ENCODE measurements at regions not wholly inside any gene's neighbourhood (a gene's known extent, or its start where the extent isn't known, plus 50 kb on each side); places are given as distances from the start of the nearest gene placed in this dataset.

DNA sequence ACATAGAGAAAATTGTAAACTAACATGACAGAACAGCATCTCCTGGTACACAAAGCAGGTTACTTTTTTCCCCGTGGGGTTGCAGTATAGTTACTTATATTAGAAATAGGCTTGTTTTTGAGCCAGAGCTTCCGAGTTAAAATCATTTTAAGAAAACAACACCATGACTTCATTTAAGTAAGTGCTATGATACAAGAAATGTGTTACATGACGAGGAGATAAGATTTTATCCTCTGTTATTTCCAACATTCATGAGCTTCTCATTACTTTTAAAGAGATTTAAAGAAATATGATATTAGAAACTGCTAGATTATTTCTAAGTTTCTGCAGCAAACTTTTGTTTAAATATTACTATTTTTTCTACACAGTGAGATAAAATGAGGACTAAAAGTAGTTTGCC is 968.7 kb downstream of the GATA3 start:
- TF ChIP-seq, protein P1, sequence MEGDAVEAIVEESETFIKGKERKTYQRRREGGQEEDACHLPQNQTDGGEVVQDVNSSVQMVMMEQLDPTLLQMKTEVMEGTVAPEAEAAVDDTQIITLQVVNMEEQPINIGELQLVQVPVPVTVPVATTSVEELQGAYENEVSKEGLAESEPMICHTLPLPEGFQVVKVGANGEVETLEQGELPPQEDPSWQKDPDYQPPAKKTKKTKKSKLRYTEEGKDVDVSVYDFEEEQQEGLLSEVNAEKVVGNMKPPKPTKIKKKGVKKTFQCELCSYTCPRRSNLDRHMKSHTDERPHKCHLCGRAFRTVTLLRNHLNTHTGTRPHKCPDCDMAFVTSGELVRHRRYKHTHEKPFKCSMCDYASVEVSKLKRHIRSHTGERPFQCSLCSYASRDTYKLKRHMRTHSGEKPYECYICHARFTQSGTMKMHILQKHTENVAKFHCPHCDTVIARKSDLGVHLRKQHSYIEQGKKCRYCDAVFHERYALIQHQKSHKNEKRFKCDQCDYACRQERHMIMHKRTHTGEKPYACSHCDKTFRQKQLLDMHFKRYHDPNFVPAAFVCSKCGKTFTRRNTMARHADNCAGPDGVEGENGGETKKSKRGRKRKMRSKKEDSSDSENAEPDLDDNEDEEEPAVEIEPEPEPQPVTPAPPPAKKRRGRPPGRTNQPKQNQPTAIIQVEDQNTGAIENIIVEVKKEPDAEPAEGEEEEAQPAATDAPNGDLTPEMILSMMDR (IDR thresholded peaks at IDR 0.05; ENCODE audit: insufficient read depth, low read length) = no peak
- TF ChIP-seq GABPA (IDR thresholded peaks at IDR 0.05; ENCODE audit: low read depth) (no peak), POLR2AphosphoS5 (IDR thresholded peaks at IDR 0.05; ENCODE audit: low read depth) (no peak)

Measured in HL-60 (cell line).